NCI-H2029 (cell line): ENCODE measurements at regions not wholly inside any gene's neighbourhood (a gene's known extent, or its start where the extent isn't known, plus 50 kb on each side); places are given as distances from the start of the nearest gene placed in this dataset.

Experiments
- DNase-seq: peaks from one replicate; lab custom pipeline; 2025; lab: John Stamatoyannopoulos, UW

GRCh38 chr11:70608568-70609470, 210.5 kb downstream of the CTTN start:
- DNase-seq, result peak; percentile 28

- no peak for DNase-seq
These were observed 212.5 kb downstream of the CTTN start for GRCh38 chr11:70610566-70611565.

GRCh38 chr11:70611821-70612220, 213.5 kb downstream of the CTTN start:
- no peak for DNase-seq

- no peak for DNase-seq
These were observed 214.3 kb downstream of the CTTN start for GRCh38 chr11:70612459-70613141.

GRCh38 chr11:70614034-70614681, 215.8 kb downstream of the CTTN start:
- no peak for DNase-seq

- no peak for DNase-seq
These were observed 216.9 kb downstream of the CTTN start for GRCh38 chr11:70615036-70615875.

- no peak for DNase-seq
These were observed 218.0 kb downstream of the CTTN start for GRCh38 chr11:70616317-70616716.

- no peak for DNase-seq
These were observed 218.8 kb downstream of the CTTN start for GRCh38 chr11:70616938-70617654.

GRCh38 chr11:70618431-70619101, 220.2 kb downstream of the CTTN start:
- DNase-seq, result peak; percentile 41

- no peak for DNase-seq
These were observed 221.3 kb downstream of the CTTN start for GRCh38 chr11:70619591-70619990.

- no peak for DNase-seq
These were observed 222.3 kb downstream of the CTTN start for GRCh38 chr11:70620510-70621184.

- no peak for DNase-seq
These were observed 222.9 kb downstream of the CTTN start for GRCh38 chr11:70621241-70621640.

- no peak for DNase-seq
These were observed 223.8 kb downstream of the CTTN start for GRCh38 chr11:70622091-70622490.

GRCh38 chr11:70623906-70624597, 225.7 kb downstream of the CTTN start:
- DNase-seq, result no peak

- DNase-seq, result no peak
These were observed 226.3 kb downstream of the CTTN start for GRCh38 chr11:70624598-70624993.

GRCh38 chr11:70625051-70625450, 226.7 kb downstream of the CTTN start:
- no peak for DNase-seq

- no peak for DNase-seq
These were observed 227.5 kb downstream of the CTTN start for GRCh38 chr11:70625582-70626518.
